ENCODE measurements at regions not wholly inside any gene's neighbourhood (a gene's known extent, or its start where the extent isn't known, plus 50 kb on each side); places are given as distances from the start of the nearest gene placed in this dataset.

DNA sequence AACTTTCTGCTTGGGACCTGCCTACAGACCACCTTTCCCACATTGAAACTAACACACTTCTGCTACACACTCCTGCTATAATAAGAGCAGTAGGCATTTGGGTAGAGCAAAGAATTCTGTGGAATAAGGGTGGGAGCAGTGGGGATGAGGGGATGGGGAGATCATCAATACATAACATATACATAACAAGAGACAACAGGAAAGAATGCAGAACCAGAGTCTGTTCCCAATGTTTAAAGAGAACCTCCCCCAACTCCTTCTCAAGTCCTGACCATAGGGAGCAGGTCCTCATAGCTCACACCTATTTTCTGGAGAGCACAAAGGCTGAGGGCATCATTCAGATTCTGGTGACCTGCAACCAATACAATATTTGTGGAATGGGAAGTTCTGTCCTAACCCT, 121.6 kb upstream of the BARHL2 start:
- TF ChIP-seq CTCF (IDR thresholded peaks at IDR 0.05) (no peak), POLR2A (IDR thresholded peaks at IDR 0.05) (no peak)

Data from thyroid gland (tissue), 4 donors.